ENCODE measurements at regions not wholly inside any gene's neighbourhood (a gene's known extent, or its start where the extent isn't known, plus 50 kb on each side); places are given as distances from the start of the nearest gene placed in this dataset.

DNA sequence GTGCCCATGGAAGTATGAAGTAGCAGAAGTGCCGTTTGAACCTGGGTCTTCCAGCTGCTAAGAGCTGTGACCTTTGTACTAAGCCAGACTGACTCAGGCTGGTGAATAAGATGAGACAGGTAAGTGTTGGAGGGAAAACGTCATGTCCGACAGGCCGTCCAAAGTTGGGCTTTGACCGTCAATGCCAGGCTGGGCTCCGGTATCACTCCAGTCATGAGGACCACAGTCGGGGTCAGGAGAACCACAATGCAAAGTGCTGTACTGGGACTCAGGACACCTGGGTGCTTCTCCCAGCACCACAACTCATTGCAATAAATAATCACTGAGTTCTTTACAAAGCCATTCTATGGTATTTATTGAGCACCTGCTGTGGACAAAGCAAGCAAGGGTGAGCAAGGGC lies 268.6 kb downstream of the HAPSTR1 start:
- TF ChIP-seq MYC (IDR thresholded peaks at IDR 0.05; ENCODE audit: low read depth, low read length), result no peak
- no peak for TF ChIP-seq FOS (IDR thresholded peaks at IDR 0.05; ENCODE audit: borderline replicate concordance, insufficient read depth, low read length)
- TF ChIP-seq, protein P1, sequence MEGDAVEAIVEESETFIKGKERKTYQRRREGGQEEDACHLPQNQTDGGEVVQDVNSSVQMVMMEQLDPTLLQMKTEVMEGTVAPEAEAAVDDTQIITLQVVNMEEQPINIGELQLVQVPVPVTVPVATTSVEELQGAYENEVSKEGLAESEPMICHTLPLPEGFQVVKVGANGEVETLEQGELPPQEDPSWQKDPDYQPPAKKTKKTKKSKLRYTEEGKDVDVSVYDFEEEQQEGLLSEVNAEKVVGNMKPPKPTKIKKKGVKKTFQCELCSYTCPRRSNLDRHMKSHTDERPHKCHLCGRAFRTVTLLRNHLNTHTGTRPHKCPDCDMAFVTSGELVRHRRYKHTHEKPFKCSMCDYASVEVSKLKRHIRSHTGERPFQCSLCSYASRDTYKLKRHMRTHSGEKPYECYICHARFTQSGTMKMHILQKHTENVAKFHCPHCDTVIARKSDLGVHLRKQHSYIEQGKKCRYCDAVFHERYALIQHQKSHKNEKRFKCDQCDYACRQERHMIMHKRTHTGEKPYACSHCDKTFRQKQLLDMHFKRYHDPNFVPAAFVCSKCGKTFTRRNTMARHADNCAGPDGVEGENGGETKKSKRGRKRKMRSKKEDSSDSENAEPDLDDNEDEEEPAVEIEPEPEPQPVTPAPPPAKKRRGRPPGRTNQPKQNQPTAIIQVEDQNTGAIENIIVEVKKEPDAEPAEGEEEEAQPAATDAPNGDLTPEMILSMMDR (IDR thresholded peaks at IDR 0.05; ENCODE audit: extremely low read depth in 1 of 2, insufficient read depth in 1 of 2, low read depth in 1 of 2, low read length in 2 of 2), result no peak
- no peak for TF ChIP-seq GATA2 (IDR thresholded peaks at IDR 0.05; ENCODE audit: insufficient read depth, insufficient read length, low read depth, low read length)
- no peak for TF ChIP-seq POLR2A (IDR thresholded peaks at IDR 0.05; ENCODE audit: low read depth, low read length)
- TF ChIP-seq EZH2 (IDR thresholded peaks at IDR 0.05; ENCODE audit: borderline replicate concordance, low read depth, low read length, severe bottlenecking), result no peak
- TF ChIP-seq, protein P2, sequence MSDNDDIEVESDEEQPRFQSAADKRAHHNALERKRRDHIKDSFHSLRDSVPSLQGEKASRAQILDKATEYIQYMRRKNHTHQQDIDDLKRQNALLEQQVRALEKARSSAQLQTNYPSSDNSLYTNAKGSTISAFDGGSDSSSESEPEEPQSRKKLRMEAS (IDR thresholded peaks at IDR 0.05; ENCODE audit: insufficient read depth, insufficient read length), result no peak
- TF ChIP-seq POLR2AphosphoS5 (IDR thresholded peaks at IDR 0.05; ENCODE audit: insufficient read depth, low read depth, low read length), result no peak
- no peak for TF ChIP-seq JUN (IDR thresholded peaks at IDR 0.05; ENCODE audit: borderline replicate concordance, insufficient read depth, insufficient read length, low read depth)
